ENCODE measurements at regions not wholly inside any gene's neighbourhood (a gene's known extent, or its start where the extent isn't known, plus 50 kb on each side); places are given as distances from the start of the nearest gene placed in this dataset.

DNA sequence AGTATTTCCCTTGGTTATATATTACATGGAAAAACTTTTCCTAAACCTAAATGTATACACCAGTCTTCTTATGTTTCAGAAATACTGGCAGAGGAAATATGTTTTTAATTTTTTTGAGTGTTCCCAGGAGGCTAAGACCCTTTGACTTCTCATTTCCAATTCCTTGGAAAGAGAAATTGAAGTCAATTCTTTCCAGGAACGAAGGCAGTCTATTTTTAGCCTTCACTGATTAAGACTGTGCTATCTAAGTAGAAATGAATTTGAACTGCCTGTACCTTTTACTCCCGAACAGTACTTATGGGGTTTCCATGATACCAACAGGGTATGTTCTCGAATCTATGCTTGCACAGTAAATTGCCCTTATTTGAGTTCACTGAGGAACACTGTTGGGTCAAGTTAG lies 340.3 kb upstream of the CD180 start:
- TF ChIP-seq, protein P1, sequence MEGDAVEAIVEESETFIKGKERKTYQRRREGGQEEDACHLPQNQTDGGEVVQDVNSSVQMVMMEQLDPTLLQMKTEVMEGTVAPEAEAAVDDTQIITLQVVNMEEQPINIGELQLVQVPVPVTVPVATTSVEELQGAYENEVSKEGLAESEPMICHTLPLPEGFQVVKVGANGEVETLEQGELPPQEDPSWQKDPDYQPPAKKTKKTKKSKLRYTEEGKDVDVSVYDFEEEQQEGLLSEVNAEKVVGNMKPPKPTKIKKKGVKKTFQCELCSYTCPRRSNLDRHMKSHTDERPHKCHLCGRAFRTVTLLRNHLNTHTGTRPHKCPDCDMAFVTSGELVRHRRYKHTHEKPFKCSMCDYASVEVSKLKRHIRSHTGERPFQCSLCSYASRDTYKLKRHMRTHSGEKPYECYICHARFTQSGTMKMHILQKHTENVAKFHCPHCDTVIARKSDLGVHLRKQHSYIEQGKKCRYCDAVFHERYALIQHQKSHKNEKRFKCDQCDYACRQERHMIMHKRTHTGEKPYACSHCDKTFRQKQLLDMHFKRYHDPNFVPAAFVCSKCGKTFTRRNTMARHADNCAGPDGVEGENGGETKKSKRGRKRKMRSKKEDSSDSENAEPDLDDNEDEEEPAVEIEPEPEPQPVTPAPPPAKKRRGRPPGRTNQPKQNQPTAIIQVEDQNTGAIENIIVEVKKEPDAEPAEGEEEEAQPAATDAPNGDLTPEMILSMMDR (IDR thresholded peaks at IDR 0.05 in 2 of 3, conservative IDR thresholded peaks at IDR 0.05 in 1 of 3; ENCODE audit: borderline replicate concordance in 1 of 3, insufficient read depth in 1 of 3, low read depth in 2 of 3, low read length in 2 of 3), result no peak
- TF ChIP-seq, protein P2, sequence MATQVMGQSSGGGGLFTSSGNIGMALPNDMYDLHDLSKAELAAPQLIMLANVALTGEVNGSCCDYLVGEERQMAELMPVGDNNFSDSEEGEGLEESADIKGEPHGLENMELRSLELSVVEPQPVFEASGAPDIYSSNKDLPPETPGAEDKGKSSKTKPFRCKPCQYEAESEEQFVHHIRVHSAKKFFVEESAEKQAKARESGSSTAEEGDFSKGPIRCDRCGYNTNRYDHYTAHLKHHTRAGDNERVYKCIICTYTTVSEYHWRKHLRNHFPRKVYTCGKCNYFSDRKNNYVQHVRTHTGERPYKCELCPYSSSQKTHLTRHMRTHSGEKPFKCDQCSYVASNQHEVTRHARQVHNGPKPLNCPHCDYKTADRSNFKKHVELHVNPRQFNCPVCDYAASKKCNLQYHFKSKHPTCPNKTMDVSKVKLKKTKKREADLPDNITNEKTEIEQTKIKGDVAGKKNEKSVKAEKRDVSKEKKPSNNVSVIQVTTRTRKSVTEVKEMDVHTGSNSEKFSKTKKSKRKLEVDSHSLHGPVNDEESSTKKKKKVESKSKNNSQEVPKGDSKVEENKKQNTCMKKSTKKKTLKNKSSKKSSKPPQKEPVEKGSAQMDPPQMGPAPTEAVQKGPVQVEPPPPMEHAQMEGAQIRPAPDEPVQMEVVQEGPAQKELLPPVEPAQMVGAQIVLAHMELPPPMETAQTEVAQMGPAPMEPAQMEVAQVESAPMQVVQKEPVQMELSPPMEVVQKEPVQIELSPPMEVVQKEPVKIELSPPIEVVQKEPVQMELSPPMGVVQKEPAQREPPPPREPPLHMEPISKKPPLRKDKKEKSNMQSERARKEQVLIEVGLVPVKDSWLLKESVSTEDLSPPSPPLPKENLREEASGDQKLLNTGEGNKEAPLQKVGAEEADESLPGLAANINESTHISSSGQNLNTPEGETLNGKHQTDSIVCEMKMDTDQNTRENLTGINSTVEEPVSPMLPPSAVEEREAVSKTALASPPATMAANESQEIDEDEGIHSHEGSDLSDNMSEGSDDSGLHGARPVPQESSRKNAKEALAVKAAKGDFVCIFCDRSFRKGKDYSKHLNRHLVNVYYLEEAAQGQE (IDR thresholded peaks at IDR 0.05; ENCODE audit: low read depth), result no peak
- TF ChIP-seq JUND (IDR thresholded peaks at IDR 0.05), result no peak
- TF ChIP-seq ZNF274 (IDR thresholded peaks at IDR 0.05; ENCODE audit: low read depth, low read length), result no peak
- TF ChIP-seq, protein P3, sequence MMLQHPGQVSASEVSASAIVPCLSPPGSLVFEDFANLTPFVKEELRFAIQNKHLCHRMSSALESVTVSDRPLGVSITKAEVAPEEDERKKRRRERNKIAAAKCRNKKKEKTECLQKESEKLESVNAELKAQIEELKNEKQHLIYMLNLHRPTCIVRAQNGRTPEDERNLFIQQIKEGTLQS (IDR thresholded peaks at IDR 0.05), result no peak
- TF ChIP-seq EZH2 (IDR thresholded peaks at IDR 0.05), result no peak
- TF ChIP-seq POLR2A (IDR thresholded peaks at IDR 0.05; ENCODE audit: borderline replicate concordance, extremely low read depth, insufficient read depth, insufficient read length), result no peak
- TF ChIP-seq RAD21 (IDR thresholded peaks at IDR 0.05; ENCODE audit: low read depth), result no peak
- no peak for TF ChIP-seq CEBPB (IDR thresholded peaks at IDR 0.05; ENCODE audit: low read depth)
- no peak for TF ChIP-seq POLR2AphosphoS5 (IDR thresholded peaks at IDR 0.05; ENCODE audit: low read depth, low read length)
- no peak for TF ChIP-seq EGR1 (IDR thresholded peaks at IDR 0.05; ENCODE audit: low read depth)
- TF ChIP-seq, protein P4, sequence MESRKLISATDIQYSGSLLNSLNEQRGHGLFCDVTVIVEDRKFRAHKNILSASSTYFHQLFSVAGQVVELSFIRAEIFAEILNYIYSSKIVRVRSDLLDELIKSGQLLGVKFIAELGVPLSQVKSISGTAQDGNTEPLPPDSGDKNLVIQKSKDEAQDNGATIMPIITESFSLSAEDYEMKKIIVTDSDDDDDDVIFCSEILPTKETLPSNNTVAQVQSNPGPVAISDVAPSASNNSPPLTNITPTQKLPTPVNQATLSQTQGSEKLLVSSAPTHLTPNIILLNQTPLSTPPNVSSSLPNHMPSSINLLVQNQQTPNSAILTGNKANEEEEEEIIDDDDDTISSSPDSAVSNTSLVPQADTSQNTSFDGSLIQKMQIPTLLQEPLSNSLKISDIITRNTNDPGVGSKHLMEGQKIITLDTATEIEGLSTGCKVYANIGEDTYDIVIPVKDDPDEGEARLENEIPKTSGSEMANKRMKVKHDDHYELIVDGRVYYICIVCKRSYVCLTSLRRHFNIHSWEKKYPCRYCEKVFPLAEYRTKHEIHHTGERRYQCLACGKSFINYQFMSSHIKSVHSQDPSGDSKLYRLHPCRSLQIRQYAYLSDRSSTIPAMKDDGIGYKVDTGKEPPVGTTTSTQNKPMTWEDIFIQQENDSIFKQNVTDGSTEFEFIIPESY (IDR thresholded peaks at IDR 0.05; ENCODE audit: extremely low read depth, insufficient replicate concordance, low read length), result no peak
